ENCODE measurements at regions not wholly inside any gene's neighbourhood (a gene's known extent, or its start where the extent isn't known, plus 50 kb on each side); places are given as distances from the start of the nearest gene placed in this dataset.
"Not testable (repeated sequence)": the region's sequence is repeated elsewhere in the genome, so short reads cannot be mapped to it uniquely, and the experiment has no call there.

DNA sequence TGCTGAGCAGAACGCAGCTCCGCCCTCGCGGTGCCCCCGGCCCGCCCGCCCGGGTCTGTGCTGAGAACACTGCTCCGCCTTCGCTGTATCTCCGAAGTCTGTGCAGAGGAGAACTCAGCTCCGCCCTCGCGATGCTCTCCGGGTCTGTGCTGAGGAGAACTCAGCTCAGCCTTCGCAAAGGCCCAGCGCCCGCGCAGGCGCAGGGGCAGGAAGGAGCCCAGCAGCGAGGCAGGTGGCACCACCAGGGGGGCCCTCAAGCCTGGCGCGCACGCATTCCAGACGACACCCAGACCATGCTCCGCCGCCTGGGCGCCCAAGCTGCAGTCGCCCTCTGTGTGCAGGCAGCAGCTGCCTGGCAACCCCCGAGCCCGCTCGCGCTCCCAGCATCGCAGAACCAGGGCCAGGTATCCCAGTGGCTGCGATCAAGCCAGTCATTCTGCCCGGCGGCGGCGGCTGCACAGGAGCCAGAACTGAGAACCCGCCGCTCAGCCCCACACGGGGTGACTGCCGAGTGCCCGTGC is 64.1 kb upstream of the GPR39 start:
- not testable (repeated sequence) for H3K27me3 ChIP-seq (ENCODE audit: control insufficient read depth, insufficient read depth, low read length); H3K36me3 ChIP-seq (ENCODE audit: control insufficient read depth, insufficient read depth, low read length); H3K4me1 ChIP-seq (ENCODE audit: control insufficient read depth, insufficient read depth, low read length); H3K9ac ChIP-seq (ENCODE audit: low read length); H3K27ac ChIP-seq (ENCODE audit: low read depth, low read length)
- peak overlapping the region; percentile 48 for H3K4me3 ChIP-seq (ENCODE audit: low read length)

DNA sequence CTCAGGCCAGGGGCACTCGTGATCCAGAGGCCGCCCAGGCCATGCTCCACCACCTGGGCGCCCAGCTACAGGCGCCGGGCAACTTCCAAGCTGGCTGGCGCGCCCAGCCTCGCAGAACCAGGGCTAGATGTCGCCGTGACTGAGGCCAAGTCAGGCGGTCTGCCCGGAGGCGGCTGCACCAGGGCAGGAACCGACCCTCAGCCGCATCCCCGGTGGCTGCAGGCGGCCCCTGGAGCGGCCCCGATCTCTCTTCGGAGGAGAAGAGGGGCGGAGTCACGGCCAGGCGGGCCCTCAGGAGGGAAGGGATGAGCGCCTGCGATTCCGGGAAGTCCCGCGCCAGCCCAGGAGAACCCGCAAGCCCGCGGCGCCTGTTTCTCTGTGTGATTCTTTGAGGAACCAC is 63.2 kb upstream of the GPR39 start:
- not testable (repeated sequence) for H3K27me3 ChIP-seq (ENCODE audit: control insufficient read depth, insufficient read depth, low read length); H3K36me3 ChIP-seq (ENCODE audit: control insufficient read depth, insufficient read depth, low read length); H3K9ac ChIP-seq (ENCODE audit: low read length); H3K4me1 ChIP-seq (ENCODE audit: control insufficient read depth, insufficient read depth, low read length); H3K27ac ChIP-seq (ENCODE audit: low read depth, low read length)
- H3K4me3 ChIP-seq (ENCODE audit: low read length): peak overlapping the region; percentile 61

DNA sequence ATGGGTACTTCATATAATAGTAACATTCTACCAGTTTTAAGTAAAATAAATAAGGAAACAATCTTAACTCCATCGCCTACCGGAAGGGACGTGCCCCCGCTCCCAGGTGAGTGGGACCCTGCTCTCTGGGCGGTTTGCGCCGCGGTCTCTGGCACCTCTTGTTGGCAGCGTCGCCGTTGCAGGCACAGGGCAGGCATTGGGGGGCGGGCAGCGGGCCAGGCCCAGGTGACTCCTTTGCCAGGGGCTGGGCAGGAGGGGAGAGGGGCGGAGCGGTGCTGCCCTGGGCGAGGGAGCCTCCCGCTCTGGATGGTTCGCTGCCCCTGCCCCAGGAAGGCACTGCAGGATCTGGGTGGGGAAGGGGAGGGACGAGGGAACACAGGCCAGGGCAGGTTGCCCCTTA is 55.6 kb upstream of the GPR39 start:
- H3K4me1 ChIP-seq (ENCODE audit: control insufficient read depth, insufficient read depth, low read length); H3K9ac ChIP-seq (ENCODE audit: low read length); H3K27me3 ChIP-seq (ENCODE audit: control insufficient read depth, insufficient read depth, low read length); H3K27ac ChIP-seq (ENCODE audit: low read depth, low read length); H3K36me3 ChIP-seq (ENCODE audit: control insufficient read depth, insufficient read depth, low read length); H3K4me3 ChIP-seq (ENCODE audit: low read length): not testable (repeated sequence)

DNA sequence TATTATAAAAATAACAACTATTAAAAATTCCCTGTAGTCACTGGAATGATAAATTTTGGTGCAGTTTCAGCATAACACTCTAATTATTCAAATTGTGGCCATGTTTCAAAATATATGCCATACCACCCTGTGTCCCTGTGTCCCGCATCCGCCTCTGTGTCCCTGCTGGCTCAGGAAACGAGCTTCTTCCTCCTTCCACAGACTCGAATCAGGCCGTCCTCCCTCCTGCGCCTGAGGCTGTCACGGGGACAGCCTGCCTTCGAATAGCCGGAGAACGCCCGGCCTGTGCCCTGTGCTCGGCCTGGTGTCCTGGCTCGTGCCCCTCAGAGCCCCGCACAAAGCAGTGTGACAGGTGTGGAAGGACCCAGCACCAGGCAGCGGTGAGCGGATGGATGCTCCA is 55.1 kb upstream of the GPR39 start:
- not testable (repeated sequence) for H3K4me1 ChIP-seq (ENCODE audit: control insufficient read depth, insufficient read depth, low read length); H3K9ac ChIP-seq (ENCODE audit: low read length); H3K36me3 ChIP-seq (ENCODE audit: control insufficient read depth, insufficient read depth, low read length); H3K27me3 ChIP-seq (ENCODE audit: control insufficient read depth, insufficient read depth, low read length); H3K27ac ChIP-seq (ENCODE audit: low read depth, low read length); H3K4me3 ChIP-seq (ENCODE audit: low read length)

DNA sequence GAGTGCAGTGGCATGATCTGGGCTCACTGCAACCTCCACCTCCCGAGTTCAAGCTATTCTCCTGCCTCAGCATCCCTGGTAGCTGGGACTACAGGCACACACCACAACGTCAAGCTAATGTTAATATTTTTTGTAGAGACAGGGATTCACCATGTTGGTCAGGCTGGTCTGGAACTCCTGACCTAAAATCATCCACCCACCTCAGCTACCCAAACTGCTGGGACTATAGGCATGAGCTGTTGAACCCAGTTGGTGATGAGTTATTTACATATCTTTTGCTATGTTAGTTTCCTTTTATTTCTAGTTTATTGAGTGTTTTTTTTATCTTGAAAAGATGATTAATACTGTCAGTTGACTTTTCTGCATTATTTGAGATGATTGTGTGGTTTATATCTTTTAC is 53.3 kb upstream of the GPR39 start:
- not testable (repeated sequence) for H3K4me1 ChIP-seq (ENCODE audit: control insufficient read depth, insufficient read depth, low read length); H3K36me3 ChIP-seq (ENCODE audit: control insufficient read depth, insufficient read depth, low read length); H3K27me3 ChIP-seq (ENCODE audit: control insufficient read depth, insufficient read depth, low read length); H3K27ac ChIP-seq (ENCODE audit: low read depth, low read length); H3K4me3 ChIP-seq (ENCODE audit: low read length); H3K9ac ChIP-seq (ENCODE audit: low read length)

DNA sequence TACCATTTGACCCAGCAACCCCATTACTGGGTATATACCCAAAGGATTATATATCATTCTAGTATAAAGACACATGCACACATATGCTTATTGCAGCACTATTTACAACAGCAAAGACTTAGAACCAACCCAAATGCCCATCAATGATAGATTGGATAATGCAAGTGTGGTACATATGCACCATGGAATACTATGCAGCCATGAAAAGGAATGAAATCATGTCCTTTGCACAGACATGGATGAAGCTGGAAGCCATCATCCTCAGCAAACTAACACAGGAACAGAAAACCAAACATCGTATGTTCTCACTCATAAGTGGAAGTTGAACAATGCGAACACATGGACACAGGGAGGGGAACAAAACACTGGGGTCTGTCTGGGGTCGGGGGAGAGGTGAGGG is 50.6 kb upstream of the GPR39 start:
- H3K4me3 ChIP-seq (ENCODE audit: low read length); H3K27ac ChIP-seq (ENCODE audit: low read depth, low read length); H3K27me3 ChIP-seq (ENCODE audit: control insufficient read depth, insufficient read depth, low read length); H3K4me1 ChIP-seq (ENCODE audit: control insufficient read depth, insufficient read depth, low read length); H3K9ac ChIP-seq (ENCODE audit: low read length); H3K36me3 ChIP-seq (ENCODE audit: control insufficient read depth, insufficient read depth, low read length): not testable (repeated sequence)

DNA sequence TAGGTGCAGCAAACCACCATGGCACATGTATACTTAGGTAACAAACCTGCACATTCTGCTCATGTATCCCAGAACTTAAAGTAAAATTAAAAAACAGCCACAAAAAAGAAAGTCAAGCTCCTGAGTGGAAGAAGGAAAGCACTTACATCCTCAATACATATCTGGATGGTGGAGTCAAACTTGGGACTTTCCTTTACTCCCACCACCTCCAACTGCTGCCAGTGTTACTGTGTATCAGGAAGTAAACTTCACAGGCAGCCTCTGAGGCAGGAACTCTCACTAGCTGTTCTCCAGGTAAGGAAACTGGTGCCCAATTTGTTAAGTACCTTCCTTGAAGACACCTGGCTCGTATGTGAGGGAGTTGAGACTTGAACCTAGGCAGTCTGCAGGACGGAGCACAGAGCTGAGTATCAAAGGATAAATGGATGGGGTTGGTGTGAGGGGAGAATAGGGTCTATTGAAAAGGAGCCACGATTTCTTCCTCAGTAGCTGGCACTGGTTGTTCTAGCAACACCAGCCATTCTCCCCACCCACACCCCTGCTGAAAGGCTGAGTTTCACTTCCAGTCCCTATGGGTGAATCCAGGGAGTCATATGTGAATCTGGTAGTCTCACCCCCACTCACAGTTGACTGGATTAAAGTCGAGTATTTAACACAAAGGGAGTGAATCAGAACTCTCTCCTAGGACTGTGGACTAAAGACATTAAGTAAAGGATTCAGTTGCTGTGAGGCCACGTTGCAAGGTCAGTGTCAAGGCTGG is 50.0 kb upstream of the GPR39 start:
- Histone ChIP-seq H3K4me3 (ENCODE audit: low read length) (no peak overlapping the region), H3K36me3 (ENCODE audit: control insufficient read depth, insufficient read depth, low read length) (no peaks in the 10 kb centered on the region), H3K27ac (ENCODE audit: low read depth, low read length) (no peak overlapping the region), H3K4me1 (ENCODE audit: control insufficient read depth, insufficient read depth, low read length) (no peaks in the 10 kb centered on the region), H3K9ac (ENCODE audit: low read length) (no peak overlapping the region), H3K27me3 (ENCODE audit: control insufficient read depth, insufficient read depth, low read length) (no peaks in the 10 kb centered on the region)

Measured in rectal smooth muscle tissue (tissue), 1 donor.